A673 (cell line): ENCODE measurements at regions not wholly inside any gene's neighbourhood (a gene's known extent, or its start where the extent isn't known, plus 50 kb on each side); places are given as distances from the start of the nearest gene placed in this dataset.

Experiments used
- CTCF ChIP-seq: fragments of 300-800, 200-600 bp; sonication (generic); conservative IDR thresholded peaks from 2 replicates; pipeline ENCODE4 v1.5.1; 2017; ENCODE audit warnings: low read depth, mild to moderate bottlenecking, antibody characterized with exemption, low read length, moderate library complexity, mixed read lengths
- EZH2 ChIP-seq: fragments of 200-600 bp; sonication (generic); IDR thresholded peaks from 2 replicates; pipeline ENCODE4 v1.6.1; 2017; ENCODE audit warnings: borderline replicate concordance, low read depth, mild to moderate bottlenecking, mixed read lengths, antibody characterized with exemption, low read length; ENCODE audit not compliant: poor library complexity, severe bottlenecking

- no peak for TF ChIP-seq CTCF
- no peak for TF ChIP-seq EZH2
These were observed 194.1 kb downstream of the MEX3B start for GRCh38 chr15:81851757-81852156.
